A673 (cell line): ENCODE measurements at regions not wholly inside any gene's neighbourhood (a gene's known extent, or its start where the extent isn't known, plus 50 kb on each side); places are given as distances from the start of the nearest gene placed in this dataset.

Experiments
- BruUV-seq: library from RNA; stranded (reverse); fragments of 400-500 nt; replicated peaks from 2 replicates; lab custom pipeline; 2021; lab: Mats Ljungman, UMichigan
- CTCF ChIA-PET: fragments of 300-600 bp; sonication (Branson Sonifier 250); formaldehyde crosslinking; loops from one replicate; lab custom pipeline; 2022; ENCODE audit warnings: antibody characterized with exemption; lab: Charles Lee
- POLR2A ChIA-PET: fragments of 300-600 bp; sonication (Branson Sonifier 250); formaldehyde crosslinking; loops from one replicate; lab custom pipeline; 2022; ENCODE audit warnings: antibody characterized with exemption; ENCODE audit not compliant: low non-redundant PET; lab: Charles Lee
- DNase-seq: peaks from one replicate; pipeline ENCODE4 v3.0.0-alpha.2; 2015; ENCODE audit warnings: low spot score
- H3K27ac ChIP-seq: fragments of 200-600 bp; sonication (generic); 2 replicates; pipeline ENCODE4 v1.5.1; 2016; ENCODE audit warnings: mixed run types, low read depth, mild to moderate bottlenecking, mixed read lengths, antibody characterized with exemption, low read length; ENCODE audit not compliant: poor library complexity, severe bottlenecking
- H3K27me3 ChIP-seq: fragments of 200-600 bp; sonication (generic); replicated peaks from 2 replicates; pipeline ENCODE4 v1.6.1; 2017; ENCODE audit warnings: mixed run types, low read depth, mild to moderate bottlenecking, mixed read lengths, antibody characterized with exemption, low read length; ENCODE audit not compliant: insufficient read depth, poor library complexity
- H3K36me3 ChIP-seq: fragments of 200-600 bp; sonication (generic); 2 replicates; pipeline ENCODE4 v1.6.1; 2016; ENCODE audit warnings: mixed run types, mild to moderate bottlenecking, mixed read lengths, antibody characterized with exemption, low read length; ENCODE audit not compliant: insufficient read depth, poor library complexity, severe bottlenecking
- H3K4me1 ChIP-seq: fragments of 200-600 bp; sonication (generic); 2 replicates; pipeline ENCODE4 v1.6.1; 2017; ENCODE audit warnings: mixed run types, mild to moderate bottlenecking, mixed read lengths, antibody characterized with exemption, low read length; ENCODE audit not compliant: insufficient read depth, poor library complexity, severe bottlenecking
- H3K4me3 ChIP-seq: fragments of 200-600 bp; sonication (generic); 2 replicates; pipeline ENCODE4 v1.5.1; 2016; ENCODE audit warnings: low read depth, mixed run types, mild to moderate bottlenecking, mixed read lengths, low read length; ENCODE audit not compliant: poor library complexity, severe bottlenecking
- H3K9me3 ChIP-seq: fragments of 200-600 bp; sonication (generic); 2 replicates; pipeline ENCODE4 v1.6.1; 2016; ENCODE audit warnings: mixed run types, low read depth, mild to moderate bottlenecking, mixed read lengths, antibody characterized with exemption, low read length; ENCODE audit not compliant: poor library complexity, severe bottlenecking
- EZH2 ChIP-seq: fragments of 200-600 bp; sonication (generic); IDR thresholded peaks from 2 replicates; pipeline ENCODE4 v1.6.1; 2017; ENCODE audit warnings: borderline replicate concordance, low read depth, mild to moderate bottlenecking, mixed read lengths, antibody characterized with exemption, low read length; ENCODE audit not compliant: poor library complexity, severe bottlenecking
- intact Hi-C: fragments of 100-400 bp; cut with micrococcal nuclease; formaldehyde crosslinking; loops from one replicate; pipeline ENCODE4 v1.10.0; 2022; ENCODE audit not compliant: unreplicated experiment
- TF ChIP-seq, protein P1 (sequence below): fragments of 300-800, 200-600 bp; sonication (generic); conservative IDR thresholded peaks from 2 replicates; pipeline ENCODE4 v1.5.1; 2017; ENCODE audit warnings: low read depth, mild to moderate bottlenecking, antibody characterized with exemption, low read length, moderate library complexity, mixed read lengths

DNA sequence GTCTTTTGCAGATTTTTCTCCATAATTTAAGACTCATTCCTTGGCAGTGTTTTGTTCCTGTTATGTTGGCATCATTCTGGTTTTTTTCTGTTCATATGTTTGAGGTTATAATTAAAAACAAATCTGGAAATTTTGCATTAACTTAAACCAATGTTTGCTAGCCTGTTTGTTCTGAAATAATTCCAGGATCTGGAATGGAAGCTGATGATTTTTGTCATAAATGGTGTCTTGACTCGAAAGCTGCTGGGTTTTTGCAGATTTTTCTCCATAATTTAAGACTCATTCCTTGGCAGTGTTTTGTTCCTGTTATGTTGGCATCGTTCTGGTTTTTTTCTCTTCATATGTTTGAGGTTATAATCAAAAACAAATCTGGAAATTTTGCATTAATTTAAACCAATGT, 318.7 kb upstream of the IRX4 start:
- TF ChIP-seq, protein P1, sequence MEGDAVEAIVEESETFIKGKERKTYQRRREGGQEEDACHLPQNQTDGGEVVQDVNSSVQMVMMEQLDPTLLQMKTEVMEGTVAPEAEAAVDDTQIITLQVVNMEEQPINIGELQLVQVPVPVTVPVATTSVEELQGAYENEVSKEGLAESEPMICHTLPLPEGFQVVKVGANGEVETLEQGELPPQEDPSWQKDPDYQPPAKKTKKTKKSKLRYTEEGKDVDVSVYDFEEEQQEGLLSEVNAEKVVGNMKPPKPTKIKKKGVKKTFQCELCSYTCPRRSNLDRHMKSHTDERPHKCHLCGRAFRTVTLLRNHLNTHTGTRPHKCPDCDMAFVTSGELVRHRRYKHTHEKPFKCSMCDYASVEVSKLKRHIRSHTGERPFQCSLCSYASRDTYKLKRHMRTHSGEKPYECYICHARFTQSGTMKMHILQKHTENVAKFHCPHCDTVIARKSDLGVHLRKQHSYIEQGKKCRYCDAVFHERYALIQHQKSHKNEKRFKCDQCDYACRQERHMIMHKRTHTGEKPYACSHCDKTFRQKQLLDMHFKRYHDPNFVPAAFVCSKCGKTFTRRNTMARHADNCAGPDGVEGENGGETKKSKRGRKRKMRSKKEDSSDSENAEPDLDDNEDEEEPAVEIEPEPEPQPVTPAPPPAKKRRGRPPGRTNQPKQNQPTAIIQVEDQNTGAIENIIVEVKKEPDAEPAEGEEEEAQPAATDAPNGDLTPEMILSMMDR = no peak
- no peak for TF ChIP-seq EZH2
- DNase-seq = no peak
- no peaks in the 10 kb centered on the region for H3K4me1 ChIP-seq
- ChIA-PET CTCF (no interaction called here), POLR2A (no interaction called here)
- intact Hi-C loops = no loop called here
- H3K27me3 ChIP-seq = no peaks in the 10 kb centered on the region
- no peaks in the 10 kb centered on the region for H3K9me3 ChIP-seq
- BruUV-seq = no TSS peak
- no peak overlapping the region for H3K4me3 ChIP-seq
- no peaks in the 10 kb centered on the region for H3K36me3 ChIP-seq
- no peak overlapping the region for H3K27ac ChIP-seq

DNA sequence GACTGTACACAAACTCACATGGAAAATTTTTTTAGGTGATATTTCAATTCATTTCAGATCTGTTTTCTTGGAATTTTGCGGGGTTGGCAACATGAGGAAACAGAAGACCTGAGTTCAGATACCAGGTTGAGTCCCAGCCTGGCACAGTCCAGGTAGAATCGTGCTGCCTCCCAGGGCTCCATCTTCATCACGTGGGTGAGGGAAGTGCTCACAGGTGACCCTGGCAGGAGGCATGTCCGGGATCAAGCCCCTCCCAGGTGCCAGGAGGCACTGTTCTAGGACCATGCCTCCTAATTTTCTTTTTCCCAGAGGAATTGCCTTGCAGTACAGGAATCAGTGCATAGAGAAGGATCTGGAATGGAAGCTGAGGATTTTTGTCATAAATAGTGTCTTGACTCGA, 318.3 kb upstream of the IRX4 start:
- H3K4me1 ChIP-seq = no peaks in the 10 kb centered on the region
- no TSS peak for BruUV-seq
- no peaks in the 10 kb centered on the region for H3K9me3 ChIP-seq
- ChIA-PET CTCF (no interaction called here), POLR2A (no interaction called here)
- no peak overlapping the region for H3K4me3 ChIP-seq
- no peak for TF ChIP-seq EZH2
- TF ChIP-seq, protein P1 = no peak
- H3K27ac ChIP-seq = no peak overlapping the region
- intact Hi-C loops = no loop called here
- DNase-seq = no peak
- H3K36me3 ChIP-seq = no peaks in the 10 kb centered on the region
- H3K27me3 ChIP-seq = no peaks in the 10 kb centered on the region

DNA sequence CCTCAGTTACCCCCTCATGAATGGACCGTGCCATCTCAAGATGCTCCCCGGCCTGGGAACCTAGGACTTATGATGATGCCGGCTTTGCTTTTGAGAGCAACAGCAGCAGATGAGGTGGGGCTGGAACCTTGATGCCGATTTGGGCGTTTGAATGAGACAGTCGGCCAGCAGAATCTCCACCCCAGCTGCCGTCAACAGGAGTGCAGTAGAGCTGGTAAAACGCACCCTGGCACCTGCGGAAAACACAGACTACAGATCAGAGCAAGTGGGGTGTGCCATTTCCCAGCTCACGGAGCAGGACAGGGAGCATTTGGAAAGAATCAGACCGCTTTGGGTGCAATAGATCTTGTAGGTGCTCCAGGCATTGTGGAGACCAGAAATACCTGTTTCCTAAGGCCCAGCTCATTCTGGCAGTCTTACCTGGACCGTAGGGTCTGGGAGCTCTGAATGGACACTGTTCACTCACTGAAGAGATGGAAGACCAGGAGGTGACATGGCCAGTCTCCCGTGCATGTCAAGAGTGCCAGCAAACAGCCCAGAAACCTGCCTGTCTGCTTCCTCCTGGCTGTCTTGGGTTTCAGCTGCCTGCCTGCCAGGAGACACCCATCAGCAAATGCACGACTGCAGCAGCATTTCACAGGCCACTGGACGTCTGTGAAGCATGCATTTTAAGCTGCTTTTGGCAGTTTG, 317.7 kb upstream of the IRX4 start:
- Histone ChIP-seq H3K27ac (no peak overlapping the region), H3K4me3 (no peak overlapping the region), H3K36me3 (no peaks in the 10 kb centered on the region), H3K4me1 (no peaks in the 10 kb centered on the region), H3K27me3 (no peaks in the 10 kb centered on the region), H3K9me3 (no peaks in the 10 kb centered on the region)
- intact Hi-C loops = no loop called here
- BruUV-seq = no TSS peak
- TF ChIP-seq EZH2 = no peak
- TF ChIP-seq, protein P1 = no peak
- CTCF ChIA-PET = no interaction called here
- no peak for DNase-seq
- POLR2A ChIA-PET = no interaction called here
